Activated naive CD4-positive, alpha-beta T cell treated with anti-CD3 and anti-CD28 coated beads, Interleukin-2, amount 10 ng/mL, durations not matched to agents 7 days and 5 days (primary cell): ENCODE measurements at regions not wholly inside any gene's neighbourhood (a gene's known extent, or its start where the extent isn't known, plus 50 kb on each side); places are given as distances from the start of the nearest gene placed in this dataset.

Experiments
- CTCF ChIA-PET: fragments of 350-600 bp; sonication (Branson Sonifier 250); formaldehyde crosslinking; loops from one replicate; lab custom pipeline; 2021; ENCODE audit warnings: antibody characterized with exemption; lab: Charles Lee
- DNase-seq: peaks from one replicate; pipeline ENCODE4 v3.0.0-alpha.2; 2020
- H3K27ac Mint-ChIP-seq: one replicate; pipeline ENCODE4 v1.8.0; 2021; ENCODE audit warnings: mild to moderate bottlenecking, moderate library complexity, mixed read lengths
- H3K27me3 Mint-ChIP-seq: one replicate; pipeline ENCODE4 v1.8.0; 2021; ENCODE audit warnings: mild to moderate bottlenecking, mixed read lengths
- H3K36me3 Mint-ChIP-seq: one replicate; pipeline ENCODE4 v1.8.0; 2021; ENCODE audit warnings: mixed read lengths
- H3K4me1 Mint-ChIP-seq: one replicate; pipeline ENCODE4 v1.8.0; 2021; ENCODE audit warnings: mixed read lengths
- H3K4me3 Mint-ChIP-seq: one replicate; pipeline ENCODE4 v1.8.0; 2021; ENCODE audit warnings: mild to moderate bottlenecking, moderate library complexity, mixed read lengths
- H3K9me3 Mint-ChIP-seq: one replicate; pipeline ENCODE4 v1.8.0; 2021; ENCODE audit warnings: mixed read lengths

GRCh38 chr2:42957109-42957860, 164.9 kb upstream of the HAAO start:
- Mint-ChIP-seq H3K27me3 (peaks cover 64% of the 10 kb centered on the region), H3K9me3 (no peaks in the 10 kb centered on the region), H3K36me3 (no peaks in the 10 kb centered on the region), H3K4me1 (no peaks in the 10 kb centered on the region), H3K4me3 (no peak overlapping the region), H3K27ac (no peak overlapping the region)
- CTCF ChIA-PET = interaction anchor here (1.1 to 1.2 kb wide), 2 partner anchors 10 to 16 kb away, joined by 3 read pairs; no protein-coding TSS in a partner anchor
- DNase-seq = no peak

GRCh38 chr2:42954227-42954962, 162.0 kb upstream of the HAAO start:
- no peaks in the 10 kb centered on the region for H3K9me3 Mint-ChIP-seq
- H3K36me3 Mint-ChIP-seq = no peaks in the 10 kb centered on the region
- peaks cover 45% of the 10 kb centered on the region for H3K27me3 Mint-ChIP-seq
- no peaks in the 10 kb centered on the region for H3K4me1 Mint-ChIP-seq
- no peak overlapping the region for H3K27ac Mint-ChIP-seq
- CTCF ChIA-PET = interaction anchor here (1.6 to 2.4 kb wide), 2 partner anchors 274 to 530 kb away, joined by 4 to 13 read pairs; no protein-coding TSS in a partner anchor
- no peak overlapping the region for H3K4me3 Mint-ChIP-seq
- DNase-seq = no peak

GRCh38 chr2:42953216-42953615, 160.8 kb upstream of the HAAO start:
- CTCF ChIA-PET = no interaction called here
- Mint-ChIP-seq H3K27me3 (peaks cover 35% of the 10 kb centered on the region), H3K9me3 (no peaks in the 10 kb centered on the region), H3K36me3 (no peaks in the 10 kb centered on the region), H3K4me3 (no peak overlapping the region), H3K4me1 (no peaks in the 10 kb centered on the region), H3K27ac (no peak overlapping the region)
- DNase-seq = no peak

GRCh38 chr2:42951263-42951938, 159.0 kb upstream of the HAAO start:
- no peak overlapping the region for H3K27ac Mint-ChIP-seq
- CTCF ChIA-PET = interaction anchor here (1.0 kb wide), 1 partner anchor 278 kb away, joined by 3 read pairs; no protein-coding TSS in a partner anchor
- no peak overlapping the region for H3K4me3 Mint-ChIP-seq
- no peaks in the 10 kb centered on the region for H3K9me3 Mint-ChIP-seq
- H3K27me3 Mint-ChIP-seq = peaks cover 30% of the 10 kb centered on the region
- peaks cover 3% of the 10 kb centered on the region for H3K4me1 Mint-ChIP-seq
- DNase-seq = no peak
- no peaks in the 10 kb centered on the region for H3K36me3 Mint-ChIP-seq

GRCh38 chr2:42949125-42949524, 156.7 kb upstream of the HAAO start:
- DNase-seq = no peak
- peaks cover 3% of the 10 kb centered on the region for H3K4me1 Mint-ChIP-seq
- no peak overlapping the region for H3K4me3 Mint-ChIP-seq
- CTCF ChIA-PET = interaction anchor here (1.5 to 2.5 kb wide), 2 partner anchors 536 to 592 kb away, joined by 4 to 20 read pairs; no protein-coding TSS in a partner anchor
- H3K9me3 Mint-ChIP-seq = no peaks in the 10 kb centered on the region
- peaks cover 20% of the 10 kb centered on the region for H3K27me3 Mint-ChIP-seq
- H3K27ac Mint-ChIP-seq = no peak overlapping the region
- H3K36me3 Mint-ChIP-seq = no peaks in the 10 kb centered on the region

GRCh38 chr2:42947809-42948600, 155.6 kb upstream of the HAAO start:
- Mint-ChIP-seq H3K9me3 (no peaks in the 10 kb centered on the region), H3K4me3 (no peak overlapping the region), H3K27ac (no peak overlapping the region), H3K36me3 (no peaks in the 10 kb centered on the region), H3K27me3 (peaks cover 21% of the 10 kb centered on the region), H3K4me1 (peaks cover 3% of the 10 kb centered on the region)
- CTCF ChIA-PET = interaction anchor here (0.7 to 5.6 kb wide), 20 partner anchors 9 to 662 kb away, joined by 3 to 57 read pairs (median 4); partner anchors contain the start of gene ZFP36L2
- no peak for DNase-seq

GRCh38 chr2:42944779-42945415, 152.5 kb upstream of the HAAO start:
- Mint-ChIP-seq H3K27me3 (peaks cover 17% of the 10 kb centered on the region), H3K27ac (no peak overlapping the region), H3K4me1 (peaks cover 3% of the 10 kb centered on the region), H3K4me3 (no peak overlapping the region), H3K9me3 (no peaks in the 10 kb centered on the region), H3K36me3 (no peaks in the 10 kb centered on the region)
- DNase-seq = no peak
- CTCF ChIA-PET = interaction anchor here (0.7 to 5.6 kb wide), 6 partner anchors 9 to 597 kb away, joined by 3 to 49 read pairs (median 6); no protein-coding TSS in a partner anchor

GRCh38 chr2:42942990-42943493, 150.7 kb upstream of the HAAO start:
- Mint-ChIP-seq H3K4me1 (peaks cover 3% of the 10 kb centered on the region), H3K27ac (no peak overlapping the region), H3K4me3 (no peak overlapping the region), H3K36me3 (no peaks in the 10 kb centered on the region), H3K27me3 (peaks cover 25% of the 10 kb centered on the region), H3K9me3 (no peaks in the 10 kb centered on the region)
- no peak for DNase-seq
- CTCF ChIA-PET = interaction anchor here (2.7 to 5.6 kb wide), 2 partner anchors 286 to 542 kb away, joined by 24 to 49 read pairs; no protein-coding TSS in a partner anchor

- no peaks in the 10 kb centered on the region for H3K9me3 Mint-ChIP-seq
- H3K4me1 Mint-ChIP-seq = peaks cover 3% of the 10 kb centered on the region
- H3K36me3 Mint-ChIP-seq = no peaks in the 10 kb centered on the region
- no peak overlapping the region for H3K4me3 Mint-ChIP-seq
- DNase-seq = no peak
- peaks cover 24% of the 10 kb centered on the region for H3K27me3 Mint-ChIP-seq
- CTCF ChIA-PET = no interaction called here
- no peak overlapping the region for H3K27ac Mint-ChIP-seq
These were observed 150.0 kb upstream of the HAAO start for GRCh38 chr2:42942214-42942989.

GRCh38 chr2:42941633-42942176, 149.3 kb upstream of the HAAO start:
- H3K4me3 Mint-ChIP-seq = no peak overlapping the region
- peaks cover 25% of the 10 kb centered on the region for H3K27me3 Mint-ChIP-seq
- no peaks in the 10 kb centered on the region for H3K9me3 Mint-ChIP-seq

GRCh38 chr2:42939411-42940206, 147.2 kb upstream of the HAAO start:
- Mint-ChIP-seq H3K4me1 (no peaks in the 10 kb centered on the region), H3K27me3 (peaks cover 36% of the 10 kb centered on the region), H3K36me3 (no peaks in the 10 kb centered on the region), H3K9me3 (no peaks in the 10 kb centered on the region), H3K27ac (no peak overlapping the region), H3K4me3 (no peak overlapping the region)
- CTCF ChIA-PET = interaction anchor here (1.0 kb wide), 1 partner anchor 8 kb away, joined by 3 read pairs; no protein-coding TSS in a partner anchor
- DNase-seq = no peak

More at GRCh38 chr2:42941633-42942176, 149.3 kb upstream of the HAAO start:
- Mint-ChIP-seq H3K36me3 (no peaks in the 10 kb centered on the region), H3K27ac (no peak overlapping the region), H3K4me1 (no peaks in the 10 kb centered on the region)
- CTCF ChIA-PET = no interaction called here
- no peak for DNase-seq
